Keratinocyte (primary cell): ENCODE measurements at regions not wholly inside any gene's neighbourhood (a gene's known extent, or its start where the extent isn't known, plus 50 kb on each side); places are given as distances from the start of the nearest gene placed in this dataset.

Experiments
- DNase-seq: peaks from one replicate; pipeline ENCODE4 v3.0.0-alpha.2; 2011; ENCODE audit warnings: low read depth, missing footprints, low spot score
- FAIRE-seq: peaks from 2 replicates; lab custom pipeline; 2011; peaks lifted over from hg19 to GRCh38; lab: Jason Lieb, UNC
- H2AFZ ChIP-seq: 2 replicates; pipeline ENCODE4 v1.6.0; 2012; ENCODE audit warnings: low read length, control low read depth, inconsistent platforms; ENCODE audit not compliant: control insufficient read depth
- H3K27ac ChIP-seq: 2 replicates; pipeline ENCODE4 v1.5.1; 2011; ENCODE audit warnings: low read length; ENCODE audit not compliant: control insufficient read depth, insufficient read depth
- H3K27me3 ChIP-seq: 3 replicates; pipeline ENCODE4 v1.6.0; 2011; ENCODE audit warnings: low read length; ENCODE audit not compliant: control insufficient read depth, insufficient read depth; ENCODE audit errors: extremely low read depth
- H3K36me3 ChIP-seq, 2 experiments: 2 replicates in 1 of 2; 3 replicates in 1 of 2; pipeline ENCODE4 v1.5.1; 2011; ENCODE audit warnings: low read length in 2 of 2, mild to moderate bottlenecking in 1 of 2; ENCODE audit not compliant: control insufficient read depth in 2 of 2, insufficient read depth in 2 of 2; ENCODE audit errors: extremely low read depth in 1 of 2
- H3K4me1 ChIP-seq: 3 replicates; pipeline ENCODE4 v1.5.1; 2011; ENCODE audit warnings: low read length; ENCODE audit not compliant: control insufficient read depth, insufficient read depth; ENCODE audit errors: extremely low read depth
- H3K4me2 ChIP-seq: 3 replicates; pipeline ENCODE4 v1.6.0; 2011; ENCODE audit warnings: low read depth, low read length; ENCODE audit not compliant: control insufficient read depth, insufficient read depth; ENCODE audit errors: extremely low read depth
- H3K4me3 ChIP-seq, 3 experiments: fragments of 200-600 bp in 1 of 3; sonication (generic) in 1 of 3; 2 replicates in 2 of 3; 3 replicates in 1 of 3; pipeline ENCODE4 v1.5.1; 2011 to 2016; ENCODE audit warnings: low read length in 3 of 3, mild to moderate bottlenecking in 3 of 3, control low read depth in 2 of 3, inconsistent platforms in 1 of 3, low read depth in 1 of 3, mixed read lengths in 1 of 3, mixed run types in 1 of 3, moderate library complexity in 1 of 3; ENCODE audit not compliant: control insufficient read depth in 2 of 3, insufficient read depth in 2 of 3; ENCODE audit errors: extremely low read depth in 1 of 3
- H3K79me2 ChIP-seq: 2 replicates; pipeline ENCODE4 v1.6.0; 2012; ENCODE audit warnings: low read length; ENCODE audit not compliant: control insufficient read depth, insufficient read depth
- H3K9ac ChIP-seq: 3 replicates; pipeline ENCODE4 v1.6.0; 2011; ENCODE audit warnings: low read length; ENCODE audit not compliant: control insufficient read depth, insufficient read depth; ENCODE audit errors: extremely low read depth
- H3K9me1 ChIP-seq: 3 replicates; pipeline ENCODE4 v1.6.0; 2011; ENCODE audit warnings: low read length; ENCODE audit not compliant: control insufficient read depth, insufficient read depth; ENCODE audit errors: extremely low read depth
- H3K9me3 ChIP-seq: 2 replicates; pipeline ENCODE4 v1.5.1; 2012; ENCODE audit warnings: low read depth, low read length; ENCODE audit not compliant: control insufficient read depth
- H4K20me1 ChIP-seq: 3 replicates; pipeline ENCODE4 v1.6.0; 2011; ENCODE audit warnings: low read length; ENCODE audit not compliant: control insufficient read depth, insufficient read depth; ENCODE audit errors: extremely low read depth
- EZH2 ChIP-seq: IDR thresholded peaks from one replicate; pipeline ENCODE4 v1.6.1; 2012; ENCODE audit warnings: inconsistent platforms, mild to moderate bottlenecking, low read length, moderate library complexity
- dilution Hi-C: fragments of 300-500 bp; cut with MboI; formaldehyde crosslinking; loops from one replicate; pipeline ENCODE4 v1.7.0; 2020; ENCODE audit warnings: low sequenced_read_pairs; ENCODE audit not compliant: extremely low pct_ligation_motif_present
- TF ChIP-seq, protein P1 (sequence below), 3 experiments: IDR thresholded peaks in 1 of 3; conservative IDR thresholded peaks in 1 of 3; optimal IDR thresholded peaks in 1 of 3; 2 replicates in 2 of 3; 3 replicates in 1 of 3; pipeline versions ENCODE3 to v1.5.1; 2011; ENCODE audit warnings: low read length in 3 of 3, mild to moderate bottlenecking in 3 of 3, moderate library complexity in 2 of 3, control low read depth in 1 of 3, inconsistent platforms in 1 of 3; ENCODE audit not compliant: insufficient read depth in 2 of 3; ENCODE audit errors: extremely low read depth in 1 of 3

DNA sequence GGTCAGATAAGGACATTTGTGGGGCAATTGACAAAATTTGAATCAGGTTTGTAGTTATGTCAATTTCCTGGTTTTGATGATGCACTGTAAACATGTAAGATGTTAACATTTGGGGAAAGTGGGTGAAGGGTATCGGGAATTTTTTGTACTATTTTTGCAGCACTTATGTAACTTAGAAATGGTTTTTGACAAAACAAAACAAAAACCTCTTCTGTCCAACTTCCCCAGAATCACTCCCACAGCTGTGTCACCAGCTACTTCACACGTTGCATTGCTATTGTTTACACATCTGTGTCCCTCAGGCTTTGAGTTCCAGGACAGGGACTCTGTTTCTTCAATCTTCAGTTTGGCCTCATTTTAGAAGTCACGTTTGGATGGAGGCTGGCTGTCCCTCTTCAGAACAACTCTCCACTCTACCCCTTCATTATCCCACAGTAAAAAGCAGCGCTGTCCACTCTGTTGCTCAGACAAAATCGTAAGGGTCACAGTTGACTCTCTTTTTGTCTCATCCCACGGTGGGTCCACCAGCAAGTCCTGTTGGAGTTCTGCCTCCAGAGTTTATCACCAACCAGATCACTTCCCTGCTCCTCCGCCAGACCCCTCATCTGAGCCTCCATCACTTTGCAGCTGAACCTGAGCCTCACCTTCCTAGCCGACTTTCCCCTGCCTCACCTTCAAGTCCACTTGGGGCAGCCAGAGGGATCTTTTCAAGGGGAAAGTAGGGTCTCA is 63.2 kb downstream of the NENF start:
- no peak overlapping the region for H3K9ac ChIP-seq
- H3K36me3 ChIP-seq = no peaks in the 10 kb centered on the region
- H3K9me3 ChIP-seq = no peaks in the 10 kb centered on the region
- H2AFZ ChIP-seq = no peak overlapping the region
- no peak overlapping the region for H3K27ac ChIP-seq
- peaks cover 5% of the 10 kb centered on the region for H3K4me1 ChIP-seq
- no peaks in the 10 kb centered on the region for H3K9me1 ChIP-seq
- H3K4me3 ChIP-seq = no peak overlapping the region
- TF ChIP-seq EZH2 = no peak
- TF ChIP-seq, protein P1, sequence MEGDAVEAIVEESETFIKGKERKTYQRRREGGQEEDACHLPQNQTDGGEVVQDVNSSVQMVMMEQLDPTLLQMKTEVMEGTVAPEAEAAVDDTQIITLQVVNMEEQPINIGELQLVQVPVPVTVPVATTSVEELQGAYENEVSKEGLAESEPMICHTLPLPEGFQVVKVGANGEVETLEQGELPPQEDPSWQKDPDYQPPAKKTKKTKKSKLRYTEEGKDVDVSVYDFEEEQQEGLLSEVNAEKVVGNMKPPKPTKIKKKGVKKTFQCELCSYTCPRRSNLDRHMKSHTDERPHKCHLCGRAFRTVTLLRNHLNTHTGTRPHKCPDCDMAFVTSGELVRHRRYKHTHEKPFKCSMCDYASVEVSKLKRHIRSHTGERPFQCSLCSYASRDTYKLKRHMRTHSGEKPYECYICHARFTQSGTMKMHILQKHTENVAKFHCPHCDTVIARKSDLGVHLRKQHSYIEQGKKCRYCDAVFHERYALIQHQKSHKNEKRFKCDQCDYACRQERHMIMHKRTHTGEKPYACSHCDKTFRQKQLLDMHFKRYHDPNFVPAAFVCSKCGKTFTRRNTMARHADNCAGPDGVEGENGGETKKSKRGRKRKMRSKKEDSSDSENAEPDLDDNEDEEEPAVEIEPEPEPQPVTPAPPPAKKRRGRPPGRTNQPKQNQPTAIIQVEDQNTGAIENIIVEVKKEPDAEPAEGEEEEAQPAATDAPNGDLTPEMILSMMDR (optimal IDR thresholded peaks at IDR 0.05 in 1 of 3, IDR thresholded peaks at IDR 0.05 in 1 of 3, conservative IDR thresholded peaks at IDR 0.05 in 1 of 3; ENCODE audit: extremely low read depth in 1 of 3, insufficient read depth in 2 of 3, low read length in 3 of 3) = no peak
- H3K79me2 ChIP-seq = no peaks in the 10 kb centered on the region
- dilution Hi-C loops = no loop called here
- no peaks in the 10 kb centered on the region for H3K27me3 ChIP-seq
- DNase-seq (no peak), FAIRE-seq (no peak)
- no peaks in the 10 kb centered on the region for H4K20me1 ChIP-seq
- H3K4me2 ChIP-seq = no peak overlapping the region

DNA sequence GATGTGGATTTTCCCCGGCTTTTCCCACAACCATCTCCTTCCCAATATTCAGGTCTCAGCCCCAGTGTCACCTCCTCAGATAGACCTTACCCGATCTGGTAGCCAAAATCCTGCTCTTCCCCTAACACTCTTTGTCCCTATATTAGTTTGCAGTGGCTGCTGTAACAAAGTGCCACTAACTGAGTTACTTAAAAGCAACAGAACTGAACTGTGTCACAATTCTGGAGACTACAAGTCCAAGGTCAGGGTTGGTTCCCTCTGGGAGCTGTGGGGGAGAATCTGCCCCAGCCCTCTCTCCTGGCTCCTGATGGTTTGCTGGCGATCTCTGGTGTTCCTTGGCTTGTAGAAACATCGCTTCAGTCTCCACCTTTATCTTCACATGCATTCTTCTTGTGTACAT is 64.0 kb downstream of the NENF start:
- Histone ChIP-seq H3K36me3 (no peaks in the 10 kb centered on the region), H3K9me3 (no peaks in the 10 kb centered on the region), H3K4me3 (no peak overlapping the region), H3K9ac (no peak overlapping the region), H3K9me1 (no peaks in the 10 kb centered on the region), H3K4me2 (no peak overlapping the region), H2AFZ (no peak overlapping the region), H3K27me3 (no peaks in the 10 kb centered on the region), H3K79me2 (no peaks in the 10 kb centered on the region), H3K4me1 (peaks cover 5% of the 10 kb centered on the region), H3K27ac (no peak overlapping the region), H4K20me1 (no peaks in the 10 kb centered on the region)
- no peak for DNase-seq
- FAIRE-seq = no peak
- dilution Hi-C loops = no loop called here
- TF ChIP-seq, protein P1 (optimal IDR thresholded peaks at IDR 0.05 in 1 of 3, IDR thresholded peaks at IDR 0.05 in 1 of 3, conservative IDR thresholded peaks at IDR 0.05 in 1 of 3; ENCODE audit: extremely low read depth in 1 of 3, insufficient read depth in 2 of 3, low read length in 3 of 3) = no peak
- no peak for TF ChIP-seq EZH2
